ENCODE measurements at regions not wholly inside any gene's neighbourhood (a gene's known extent, or its start where the extent isn't known, plus 50 kb on each side); places are given as distances from the start of the nearest gene placed in this dataset.

DNA sequence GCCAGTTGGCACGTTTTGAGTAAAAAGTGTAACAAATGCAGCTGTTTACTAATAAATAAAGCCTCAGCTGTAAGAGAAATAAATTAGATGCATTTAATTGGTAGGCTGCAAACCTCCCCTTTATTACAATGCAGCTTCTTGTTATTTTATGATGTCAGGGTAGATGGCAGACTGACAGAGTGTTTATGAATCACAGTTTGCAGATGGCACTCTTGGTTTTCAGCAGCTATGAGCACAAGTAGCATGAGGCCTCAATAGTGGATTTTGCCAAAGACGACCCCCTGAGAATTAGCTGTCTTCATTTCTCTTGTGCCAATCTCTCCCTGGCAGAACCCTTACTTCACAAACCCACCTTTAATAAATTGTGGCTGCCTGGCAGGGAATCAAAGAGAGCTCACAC, 161.2 kb upstream of the C1orf87 start:
- Mint-ChIP-seq H3K36me3 (ENCODE audit: insufficient read depth in 1 of 3, low read depth in 3 of 3) (no peaks in the 10 kb centered on the region), H3K4me3 (no peak overlapping the region), H3K9me3 (no peaks in the 10 kb centered on the region; a peak in 1 of 5 replicates), H3K27me3 (ENCODE audit: low read depth) (no peaks in the 10 kb centered on the region), H3K27ac (no peak overlapping the region), H3K4me1 (no peaks in the 10 kb centered on the region)
- no peak for DNase-seq
- H3K23me2 ChIP-seq (ENCODE audit: insufficient read length, low read depth, low read length, poor library complexity, severe bottlenecking), result no peaks in the 10 kb centered on the region
- no peaks in the 10 kb centered on the region for H4K20me1 ChIP-seq (ENCODE audit: control insufficient read depth, insufficient read depth, insufficient read length)
- no CpG with 5 or more reads among the region's 2 CpGs for WGBS (ENCODE audit: extremely low coverage, insufficient read length, low lambda C conversion rate)
- no peak overlapping the region for H2BK120ac ChIP-seq (ENCODE audit: low read depth, low read length, poor library complexity, severe bottlenecking)
- H3K9ac ChIP-seq (ENCODE audit: extremely low read depth, insufficient read length, low read length), result no peak overlapping the region
- no peak overlapping the region for H4K8ac ChIP-seq (replicated peaks; ENCODE audit: insufficient read length, low read depth, low read length)
- H3T11ph ChIP-seq (ENCODE audit: low read length), result no peak overlapping the region
- H3K79me1 ChIP-seq (ENCODE audit: insufficient read depth, low read depth, low read length, poor library complexity, severe bottlenecking), result no peaks in the 10 kb centered on the region
- no peak overlapping the region for H2BK15ac ChIP-seq (ENCODE audit: low read depth, low read length)
- no peak overlapping the region for H3K14ac ChIP-seq (ENCODE audit: insufficient read depth, low read length)
- no peaks in the 10 kb centered on the region for H3K9me3 ChIP-seq (ENCODE audit: control insufficient read depth, low read depth, low read length)
- H3K23ac ChIP-seq (ENCODE audit: insufficient read length, low read depth, low read length), result no peak overlapping the region
- no peak overlapping the region for H3K56ac ChIP-seq (ENCODE audit: insufficient read length, low read depth, low read length)
- H3K4me2 ChIP-seq (ENCODE audit: insufficient read depth, insufficient read length, low read length), result no peak overlapping the region
- no peak overlapping the region for H2BK20ac ChIP-seq (ENCODE audit: low read depth, low read length, poor library complexity, severe bottlenecking)
- H3K18ac ChIP-seq (ENCODE audit: insufficient read length, low read depth, low read length), result no peak overlapping the region
- no peak overlapping the region for H3K4ac ChIP-seq (ENCODE audit: low read depth, low read length)
- H4K5ac ChIP-seq (ENCODE audit: insufficient read length, low read depth, low read length), result no peak overlapping the region
- H3K27me3 ChIP-seq (ENCODE audit: insufficient read depth, low read length), result no peaks in the 10 kb centered on the region
- TF ChIP-seq, protein P1, sequence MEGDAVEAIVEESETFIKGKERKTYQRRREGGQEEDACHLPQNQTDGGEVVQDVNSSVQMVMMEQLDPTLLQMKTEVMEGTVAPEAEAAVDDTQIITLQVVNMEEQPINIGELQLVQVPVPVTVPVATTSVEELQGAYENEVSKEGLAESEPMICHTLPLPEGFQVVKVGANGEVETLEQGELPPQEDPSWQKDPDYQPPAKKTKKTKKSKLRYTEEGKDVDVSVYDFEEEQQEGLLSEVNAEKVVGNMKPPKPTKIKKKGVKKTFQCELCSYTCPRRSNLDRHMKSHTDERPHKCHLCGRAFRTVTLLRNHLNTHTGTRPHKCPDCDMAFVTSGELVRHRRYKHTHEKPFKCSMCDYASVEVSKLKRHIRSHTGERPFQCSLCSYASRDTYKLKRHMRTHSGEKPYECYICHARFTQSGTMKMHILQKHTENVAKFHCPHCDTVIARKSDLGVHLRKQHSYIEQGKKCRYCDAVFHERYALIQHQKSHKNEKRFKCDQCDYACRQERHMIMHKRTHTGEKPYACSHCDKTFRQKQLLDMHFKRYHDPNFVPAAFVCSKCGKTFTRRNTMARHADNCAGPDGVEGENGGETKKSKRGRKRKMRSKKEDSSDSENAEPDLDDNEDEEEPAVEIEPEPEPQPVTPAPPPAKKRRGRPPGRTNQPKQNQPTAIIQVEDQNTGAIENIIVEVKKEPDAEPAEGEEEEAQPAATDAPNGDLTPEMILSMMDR (conservative IDR thresholded peaks at IDR 0.05), result no peak
- no peaks in the 10 kb centered on the region for H3K4me1 ChIP-seq (ENCODE audit: insufficient read depth, low read length)
- H2BK12ac ChIP-seq (ENCODE audit: insufficient read length, low read depth, low read length), result no peak overlapping the region
- no peak overlapping the region for H2AK5ac ChIP-seq (ENCODE audit: insufficient read length, low read length)
- no peak overlapping the region for H4K91ac ChIP-seq (ENCODE audit: insufficient read length, low read depth, low read length)
- no peaks in the 10 kb centered on the region for H3K79me2 ChIP-seq (ENCODE audit: insufficient read depth, low read length)
- no peak overlapping the region for H3K27ac ChIP-seq (ENCODE audit: insufficient read length, low read depth, low read length)
- H2BK5ac ChIP-seq (ENCODE audit: insufficient read length, low read length), result no peak overlapping the region
- no peak overlapping the region for H2AFZ ChIP-seq (ENCODE audit: low read length)
